Activated CD8-positive, alpha-beta memory T cell treated with anti-CD3 and anti-CD28 coated beads for 1 hour (primary cell): ENCODE measurements at regions not wholly inside any gene's neighbourhood (a gene's known extent, or its start where the extent isn't known, plus 50 kb on each side); places are given as distances from the start of the nearest gene placed in this dataset.
"Not testable (repeated sequence)": the region's sequence is repeated elsewhere in the genome, so short reads cannot be mapped to it uniquely, and the experiment has no call there.

Experiments
- DNase-seq, 2 donors: peaks; one replicate each; pipeline ENCODE4 v3.0.0-alpha.2; 2020; ENCODE audit warnings: low read depth in 1 of 2; ENCODE audit errors: extremely low read depth in 1 of 2

DNA sequence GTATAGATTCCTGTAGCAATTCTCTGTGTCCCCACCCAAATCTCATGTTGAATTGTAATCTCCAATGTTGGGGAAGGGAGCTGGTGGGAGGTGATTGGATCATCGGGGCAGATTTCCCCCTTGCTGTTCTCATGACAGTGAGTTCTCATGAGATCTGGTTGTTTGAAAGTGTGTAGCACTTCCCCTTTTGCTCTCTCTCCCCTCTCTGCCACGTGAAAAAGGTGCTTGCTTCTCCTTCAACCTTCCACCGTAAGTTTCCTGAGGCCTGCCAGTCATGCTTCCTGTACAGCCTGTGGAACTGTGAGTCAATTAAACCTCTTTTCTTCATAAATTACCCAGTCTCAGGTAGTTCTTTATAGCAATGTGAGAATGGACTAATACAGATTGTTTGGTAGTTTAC is 175.3 kb upstream of the ACO1 start:
- DNase-seq: not testable (repeated sequence)

DNA sequence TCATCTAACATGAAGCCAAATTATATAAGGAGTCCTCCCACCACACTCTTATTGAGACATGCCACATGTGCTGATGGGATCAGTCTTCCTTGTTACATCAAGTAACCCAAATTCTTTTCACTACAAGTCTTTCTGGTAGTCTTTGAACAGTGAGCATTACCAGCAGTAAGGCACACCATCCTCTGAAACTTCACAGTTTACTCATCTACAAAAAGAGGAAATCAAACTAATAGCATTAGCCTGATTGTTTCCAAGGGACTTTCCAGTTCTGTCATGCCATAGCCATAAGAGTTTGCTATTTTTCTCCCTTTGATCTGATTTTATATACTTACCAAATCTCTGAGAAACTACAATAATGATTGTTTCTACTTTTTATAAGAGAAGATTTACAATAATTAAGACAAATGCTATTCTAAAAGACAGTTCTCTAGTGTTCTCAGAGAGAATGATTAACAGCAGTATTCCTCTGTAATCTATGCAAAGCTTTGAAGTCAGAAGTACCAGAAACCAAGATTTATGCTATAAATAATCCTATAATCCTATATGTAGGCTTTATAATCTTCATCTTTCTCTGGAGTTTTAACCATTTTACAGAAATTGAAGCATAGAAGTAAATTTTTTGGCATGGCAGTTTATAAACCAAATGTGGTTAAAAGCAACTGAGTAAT is 166.2 kb upstream of the ACO1 start:
- DNase-seq: no peak

- no peak for DNase-seq
Measured at GRCh38 chr9:32220750-32221149, 163.7 kb upstream of the ACO1 start.

GRCh38 chr9:32234451-32234850 is 150.0 kb upstream of the ACO1 start:
- no peak for DNase-seq

DNA sequence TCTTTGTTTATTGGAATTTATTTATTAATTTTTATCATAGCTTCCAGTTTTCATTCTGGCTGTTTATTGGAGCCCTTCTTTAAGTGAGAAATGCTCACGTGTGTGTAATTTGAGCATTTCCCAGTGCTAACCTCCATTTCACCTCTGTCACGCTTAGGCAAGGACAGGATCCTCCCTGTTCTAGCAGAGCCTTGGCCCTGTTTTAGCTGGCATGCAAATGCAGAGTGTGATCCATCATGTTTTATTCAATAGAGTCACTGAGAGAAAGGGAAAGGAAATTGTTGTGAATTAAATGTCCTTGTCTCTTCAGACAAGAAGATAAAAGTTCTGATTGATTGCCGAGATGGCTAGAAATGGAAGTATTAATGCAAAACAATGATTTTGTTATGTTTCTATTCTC is 137.3 kb upstream of the ACO1 start:
- DNase-seq: no peak

GRCh38 chr9:32248189-32248712 is 136.2 kb upstream of the ACO1 start:
- DNase-seq: no peak

DNA sequence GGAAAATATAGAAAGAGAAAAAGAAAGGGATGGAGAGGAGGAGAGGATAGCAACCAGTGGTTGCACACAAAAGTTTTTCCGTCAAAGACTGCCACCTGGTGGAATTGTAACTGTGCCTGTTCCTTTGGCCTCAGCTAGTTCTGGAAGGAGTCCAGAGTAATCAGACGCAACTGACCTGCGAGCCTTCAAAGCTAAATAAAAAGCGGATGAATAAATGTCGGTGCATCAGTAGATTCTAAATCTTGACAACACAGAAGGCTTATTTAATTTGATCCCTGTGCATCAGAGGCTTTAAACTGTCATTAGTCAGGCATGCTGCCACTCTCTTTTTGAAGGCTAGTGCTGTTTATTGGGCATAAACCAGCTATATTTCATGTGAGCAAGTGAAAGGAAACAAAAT is 132.9 kb upstream of the ACO1 start:
- no peak for DNase-seq

DNA sequence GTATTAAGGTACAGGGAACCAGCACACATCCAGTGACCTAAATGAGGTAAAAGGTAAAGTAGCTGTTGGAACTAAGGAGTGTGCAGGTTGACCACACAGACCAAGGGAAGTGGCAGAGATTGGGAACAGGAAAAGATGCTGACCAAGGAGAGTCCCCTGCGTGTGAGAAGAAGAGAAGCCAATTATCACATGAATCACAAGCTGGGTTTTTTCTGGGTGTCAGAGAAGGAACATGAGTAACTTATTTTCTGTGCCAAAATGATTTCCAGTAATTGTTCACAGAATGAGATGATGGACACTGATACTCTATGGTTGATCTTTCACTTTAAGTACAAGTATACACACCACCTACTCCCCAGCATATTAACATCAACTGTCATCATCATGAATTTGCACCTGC is 130.7 kb upstream of the ACO1 start:
- DNase-seq: no peak

DNA sequence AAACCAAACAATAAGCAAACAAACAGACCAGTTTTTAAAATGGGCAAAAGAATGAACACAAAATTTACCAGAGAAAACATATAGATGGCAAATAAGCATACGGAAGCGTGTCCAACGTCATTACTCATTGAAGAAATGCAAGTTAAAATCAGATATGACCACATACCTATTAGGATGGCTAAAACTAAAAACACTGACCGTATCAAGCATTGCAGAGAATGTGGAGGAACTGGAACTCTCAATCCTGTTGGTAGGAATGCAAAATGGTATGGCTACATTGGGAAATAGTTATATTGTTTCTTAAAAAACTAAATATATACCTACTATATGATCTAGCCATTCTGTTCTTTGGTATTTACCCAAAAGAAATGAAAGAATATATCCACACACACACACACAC is 129.4 kb upstream of the ACO1 start:
- no peak for DNase-seq

- no peak for DNase-seq
Measured at GRCh38 chr9:32258482-32258881, 126.0 kb upstream of the ACO1 start.

GRCh38 chr9:32260151-32260862 is 124.1 kb upstream of the ACO1 start:
- DNase-seq: no peak

- no peak for DNase-seq
Measured at GRCh38 chr9:32264170-32264864, 120.1 kb upstream of the ACO1 start.

GRCh38 chr9:32265037-32265436 is 119.4 kb upstream of the ACO1 start:
- DNase-seq: no peak

DNA sequence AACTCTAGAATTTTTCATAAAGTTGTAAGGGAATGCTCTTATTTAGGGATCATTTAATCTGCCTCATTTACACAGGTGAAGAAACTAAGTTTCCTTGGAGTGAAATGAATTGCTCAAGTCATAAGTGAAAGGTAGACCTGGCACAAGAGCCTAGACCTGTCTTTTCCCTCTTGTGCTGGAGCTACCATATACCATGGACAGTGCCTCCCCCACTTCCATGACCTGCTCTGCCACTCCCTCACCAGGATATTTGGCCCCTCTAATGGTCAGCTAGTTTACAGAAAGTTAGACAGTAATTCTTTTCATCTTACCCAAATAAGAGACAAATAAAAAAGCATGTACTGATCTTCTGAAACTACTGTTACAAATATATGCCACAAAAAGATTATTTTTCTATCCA is 105.5 kb upstream of the ACO1 start:
- no peak for DNase-seq

DNA sequence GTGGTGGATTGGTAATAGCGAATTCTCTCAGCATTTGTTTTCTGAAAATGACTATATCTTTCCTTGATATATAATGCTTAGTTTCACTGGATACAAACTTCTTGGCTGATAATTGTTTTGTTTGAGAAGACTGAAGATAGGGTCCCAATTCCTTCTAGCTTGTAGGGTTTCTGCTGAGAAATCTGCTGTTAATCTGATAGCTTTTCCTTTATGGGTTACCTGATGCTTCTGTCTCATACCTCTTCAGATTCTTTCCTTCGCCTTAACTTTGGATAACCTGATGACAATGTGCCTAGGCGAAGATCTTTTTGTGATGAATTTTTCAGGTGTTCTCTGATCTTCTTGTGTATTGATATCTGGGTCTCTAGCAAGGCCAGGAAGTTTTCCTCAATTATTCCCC is 94.7 kb upstream of the ACO1 start:
- no peak for DNase-seq

DNA sequence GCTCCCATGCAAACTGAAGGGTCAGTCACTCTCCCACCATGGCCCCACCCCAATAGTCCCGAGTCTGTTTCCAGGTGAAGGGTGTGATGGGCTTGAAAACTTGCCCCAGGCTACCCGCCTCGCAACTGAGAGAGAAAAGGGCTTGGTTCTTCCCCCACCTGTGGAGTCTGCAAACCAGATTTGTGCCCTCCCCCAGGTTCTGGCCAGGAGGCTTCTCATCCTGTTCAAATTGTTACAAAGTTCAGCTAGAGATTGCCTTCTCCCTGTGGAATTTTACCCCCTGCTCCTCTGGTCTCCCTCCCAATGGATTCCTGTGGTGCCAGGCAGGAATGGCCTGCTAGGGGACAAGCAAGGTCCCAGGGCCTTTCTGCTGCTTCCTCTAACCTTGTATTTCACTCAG is 93.1 kb upstream of the ACO1 start:
- DNase-seq: no peak

GRCh38 chr9:32292611-32293010 is 91.8 kb upstream of the ACO1 start:
- DNase-seq: no peak

- DNase-seq: no peak
Measured at GRCh38 chr9:32293091-32293490, 91.4 kb upstream of the ACO1 start.

- no peak for DNase-seq
Measured at GRCh38 chr9:32294106-32294505, 90.3 kb upstream of the ACO1 start.

- DNase-seq: no peak
Measured at GRCh38 chr9:32300373-32300772, 84.1 kb upstream of the ACO1 start.

GRCh38 chr9:32304495-32304894 is 79.9 kb upstream of the ACO1 start:
- no peak for DNase-seq

- DNase-seq: no peak
Measured at GRCh38 chr9:32306006-32306405, 78.4 kb upstream of the ACO1 start.
